Hematopoietic multipotent progenitor cell (in vitro differentiated cells): ENCODE measurements at regions not wholly inside any gene's neighbourhood (a gene's known extent, or its start where the extent isn't known, plus 50 kb on each side); places are given as distances from the start of the nearest gene placed in this dataset.

Experiments
- DNase-seq, 3 donors: peaks; one replicate each; pipeline ENCODE4 v3.0.0-alpha.2; 2011 to 2015; ENCODE audit warnings: low read depth in 2 of 3, low spot score in 2 of 3

- DNase-seq = no peak
Measured at GRCh38 chr13:63381078-63381859, 1965.6 kb upstream of the PCDH20 start.

GRCh38 chr13:63377986-63378385 lies 1962.3 kb upstream of the PCDH20 start:
- no peak for DNase-seq

GRCh38 chr13:63370101-63370500 lies 1954.5 kb upstream of the PCDH20 start:
- DNase-seq = no peak

- DNase-seq = no peak
Measured at GRCh38 chr13:63367522-63368198, 1952.0 kb upstream of the PCDH20 start.

GRCh38 chr13:63364159-63364558 lies 1948.5 kb upstream of the PCDH20 start:
- no peak for DNase-seq

GRCh38 chr13:63351533-63351932 lies 1935.9 kb upstream of the PCDH20 start:
- DNase-seq = no peak

GRCh38 chr13:63351081-63351480 lies 1935.4 kb upstream of the PCDH20 start:
- DNase-seq = no peak

- DNase-seq = no peak
Measured at GRCh38 chr13:63345835-63346234, 1930.2 kb upstream of the PCDH20 start.

GRCh38 chr13:63344711-63345110 lies 1929.1 kb upstream of the PCDH20 start:
- no peak for DNase-seq

- DNase-seq = no peak
Measured at GRCh38 chr13:63337921-63338320, 1922.3 kb upstream of the PCDH20 start.

GRCh38 chr13:63337041-63337440 lies 1921.4 kb upstream of the PCDH20 start:
- no peak for DNase-seq

GRCh38 chr13:63336549-63336948 lies 1920.9 kb upstream of the PCDH20 start:
- no peak for DNase-seq

GRCh38 chr13:63327584-63327983 lies 1911.9 kb upstream of the PCDH20 start:
- DNase-seq = no peak

- no peak for DNase-seq
Measured at GRCh38 chr13:63323441-63323840, 1907.8 kb upstream of the PCDH20 start.

GRCh38 chr13:63311587-63311986 lies 1895.9 kb upstream of the PCDH20 start:
- no peak for DNase-seq

GRCh38 chr13:63308549-63309165 lies 1893.0 kb upstream of the PCDH20 start:
- no peak for DNase-seq

GRCh38 chr13:63307228-63307627 lies 1891.6 kb upstream of the PCDH20 start:
- no peak for DNase-seq

- no peak for DNase-seq
Measured at GRCh38 chr13:63305641-63306133, 1890.0 kb upstream of the PCDH20 start.

- no peak for DNase-seq
Measured at GRCh38 chr13:63304497-63304896, 1888.8 kb upstream of the PCDH20 start.

- no peak for DNase-seq
Measured at GRCh38 chr13:63299866-63300394, 1884.3 kb upstream of the PCDH20 start.

GRCh38 chr13:63297163-63297562 lies 1881.5 kb upstream of the PCDH20 start:
- DNase-seq = no peak
